ENCODE measurements at regions not wholly inside any gene's neighbourhood (a gene's known extent, or its start where the extent isn't known, plus 50 kb on each side); places are given as distances from the start of the nearest gene placed in this dataset.

DNA sequence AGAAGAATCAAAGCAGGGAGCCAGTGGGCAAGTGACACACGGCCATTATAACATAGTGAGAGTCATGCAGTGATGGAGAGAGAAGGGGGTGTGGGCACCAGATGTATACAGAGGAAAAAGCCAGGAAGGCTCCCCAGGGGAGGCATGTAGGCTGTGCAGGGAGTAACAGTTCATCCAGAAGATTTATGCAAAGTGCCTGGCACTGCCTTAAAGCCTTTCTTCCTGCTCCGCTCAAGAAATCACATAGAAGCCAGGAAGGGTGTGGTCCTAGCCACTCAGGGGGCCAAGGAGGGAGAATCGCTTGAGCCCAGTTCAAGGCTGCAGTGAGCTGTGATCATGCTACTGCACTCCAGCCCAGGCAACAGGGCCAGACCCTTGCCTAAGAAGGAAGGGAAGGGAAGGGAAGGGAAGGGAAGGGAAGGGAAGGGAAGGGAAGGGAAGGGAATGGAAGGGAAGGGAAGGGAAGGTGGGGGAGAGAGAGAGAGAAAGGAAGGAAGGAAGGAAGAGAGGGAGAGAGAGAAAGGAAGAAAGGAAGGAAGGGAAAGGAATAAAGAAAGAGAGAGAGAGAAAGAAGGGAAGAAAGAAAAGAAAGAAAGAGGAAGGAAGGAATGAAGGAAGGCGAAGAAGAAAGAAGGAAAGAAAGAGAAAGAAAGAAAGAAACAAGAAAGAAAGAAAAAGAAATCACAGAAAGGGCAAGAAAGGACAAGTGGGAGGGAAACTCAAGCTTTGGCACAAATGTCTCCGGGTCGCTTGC is 89.8 kb downstream of the LHX2 start:
- no peak for TF ChIP-seq FOXM1 (IDR thresholded peaks at IDR 0.05; ENCODE audit: borderline replicate concordance, low read depth)
- TF ChIP-seq YY1 (IDR thresholded peaks at IDR 0.05; ENCODE audit: low read depth): no peak
- no peak for TF ChIP-seq NFIC (IDR thresholded peaks at IDR 0.05)
- TF ChIP-seq CEBPB (IDR thresholded peaks at IDR 0.05): no peak

DNA sequence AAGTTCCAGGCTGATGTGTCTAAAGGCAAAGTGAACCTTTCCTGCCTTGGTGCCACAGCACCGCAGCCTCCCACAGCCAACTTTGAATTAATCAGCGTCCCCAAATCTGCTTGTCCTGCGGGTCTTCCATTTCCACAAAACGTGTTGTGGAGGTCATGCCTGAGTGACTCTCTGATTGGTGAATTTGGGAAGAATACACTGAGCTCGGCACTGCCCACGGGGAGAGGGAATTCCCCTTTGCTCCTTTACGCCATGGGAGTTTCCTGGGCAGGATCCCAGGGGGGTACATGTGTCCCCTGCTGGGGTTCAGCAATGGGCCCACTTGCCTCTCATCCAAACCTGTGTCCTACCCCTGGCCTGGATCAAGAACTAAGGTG is 90.4 kb downstream of the LHX2 start:
- no peak for TF ChIP-seq RAD21 (IDR thresholded peaks at IDR 0.05; ENCODE audit: low read depth)
- TF ChIP-seq EGR1 (IDR thresholded peaks at IDR 0.05): no peak
- TF ChIP-seq, protein P1, sequence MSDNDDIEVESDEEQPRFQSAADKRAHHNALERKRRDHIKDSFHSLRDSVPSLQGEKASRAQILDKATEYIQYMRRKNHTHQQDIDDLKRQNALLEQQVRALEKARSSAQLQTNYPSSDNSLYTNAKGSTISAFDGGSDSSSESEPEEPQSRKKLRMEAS (IDR thresholded peaks at IDR 0.05): no peak
- no peak for TF ChIP-seq TAF1 (IDR thresholded peaks at IDR 0.05; ENCODE audit: low read depth)
- TF ChIP-seq NFIC (IDR thresholded peaks at IDR 0.05): no peak
- no peak for TF ChIP-seq CREB1 (IDR thresholded peaks at IDR 0.05; ENCODE audit: low read depth)

DNA sequence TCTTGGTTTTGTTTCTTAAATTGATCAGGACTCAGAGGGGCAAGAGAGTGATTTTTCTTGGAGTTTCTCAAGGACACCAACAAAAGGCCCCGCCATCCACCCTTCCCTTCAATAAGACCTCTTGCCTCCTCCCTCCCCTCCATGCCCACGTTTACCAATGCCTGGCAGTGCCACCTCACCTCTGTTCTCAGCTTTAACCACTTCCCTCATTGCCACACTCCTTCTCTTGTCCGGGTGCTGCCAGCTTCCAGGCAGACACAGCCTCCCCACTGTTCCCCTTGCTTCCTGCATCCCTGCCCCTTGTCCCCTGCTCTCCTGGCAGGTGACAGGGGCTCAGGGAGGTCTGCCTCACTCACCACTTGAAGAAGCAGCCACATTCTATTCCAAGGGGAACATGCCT is 90.8 kb downstream of the LHX2 start:
- TF ChIP-seq, protein P2, sequence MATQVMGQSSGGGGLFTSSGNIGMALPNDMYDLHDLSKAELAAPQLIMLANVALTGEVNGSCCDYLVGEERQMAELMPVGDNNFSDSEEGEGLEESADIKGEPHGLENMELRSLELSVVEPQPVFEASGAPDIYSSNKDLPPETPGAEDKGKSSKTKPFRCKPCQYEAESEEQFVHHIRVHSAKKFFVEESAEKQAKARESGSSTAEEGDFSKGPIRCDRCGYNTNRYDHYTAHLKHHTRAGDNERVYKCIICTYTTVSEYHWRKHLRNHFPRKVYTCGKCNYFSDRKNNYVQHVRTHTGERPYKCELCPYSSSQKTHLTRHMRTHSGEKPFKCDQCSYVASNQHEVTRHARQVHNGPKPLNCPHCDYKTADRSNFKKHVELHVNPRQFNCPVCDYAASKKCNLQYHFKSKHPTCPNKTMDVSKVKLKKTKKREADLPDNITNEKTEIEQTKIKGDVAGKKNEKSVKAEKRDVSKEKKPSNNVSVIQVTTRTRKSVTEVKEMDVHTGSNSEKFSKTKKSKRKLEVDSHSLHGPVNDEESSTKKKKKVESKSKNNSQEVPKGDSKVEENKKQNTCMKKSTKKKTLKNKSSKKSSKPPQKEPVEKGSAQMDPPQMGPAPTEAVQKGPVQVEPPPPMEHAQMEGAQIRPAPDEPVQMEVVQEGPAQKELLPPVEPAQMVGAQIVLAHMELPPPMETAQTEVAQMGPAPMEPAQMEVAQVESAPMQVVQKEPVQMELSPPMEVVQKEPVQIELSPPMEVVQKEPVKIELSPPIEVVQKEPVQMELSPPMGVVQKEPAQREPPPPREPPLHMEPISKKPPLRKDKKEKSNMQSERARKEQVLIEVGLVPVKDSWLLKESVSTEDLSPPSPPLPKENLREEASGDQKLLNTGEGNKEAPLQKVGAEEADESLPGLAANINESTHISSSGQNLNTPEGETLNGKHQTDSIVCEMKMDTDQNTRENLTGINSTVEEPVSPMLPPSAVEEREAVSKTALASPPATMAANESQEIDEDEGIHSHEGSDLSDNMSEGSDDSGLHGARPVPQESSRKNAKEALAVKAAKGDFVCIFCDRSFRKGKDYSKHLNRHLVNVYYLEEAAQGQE (IDR thresholded peaks at IDR 0.05; ENCODE audit: low read depth): no peak
- TF ChIP-seq ZBTB7A (IDR thresholded peaks at IDR 0.05; ENCODE audit: low read depth) (no peak), NFIC (IDR thresholded peaks at IDR 0.05) (no peak), CEBPB (IDR thresholded peaks at IDR 0.05) (no peak), EGR1 (IDR thresholded peaks at IDR 0.05) (no peak), YY1 (IDR thresholded peaks at IDR 0.05; ENCODE audit: low read depth) (no peak), TAF1 (IDR thresholded peaks at IDR 0.05; ENCODE audit: low read depth) (no peak), TCF12 (IDR thresholded peaks at IDR 0.05; ENCODE audit: low read depth) (no peak), EP300 (IDR thresholded peaks at IDR 0.05; ENCODE audit: borderline replicate concordance) (no peak), FOXM1 (IDR thresholded peaks at IDR 0.05; ENCODE audit: borderline replicate concordance, low read depth) (no peak), TEAD4 (IDR thresholded peaks at IDR 0.05) (no peak), CREB1 (IDR thresholded peaks at IDR 0.05; ENCODE audit: low read depth) (no peak), RAD21 (IDR thresholded peaks at IDR 0.05; ENCODE audit: low read depth) (no peak)
- TF ChIP-seq, protein P1 (IDR thresholded peaks at IDR 0.05): no peak
- TF ChIP-seq, protein P3, sequence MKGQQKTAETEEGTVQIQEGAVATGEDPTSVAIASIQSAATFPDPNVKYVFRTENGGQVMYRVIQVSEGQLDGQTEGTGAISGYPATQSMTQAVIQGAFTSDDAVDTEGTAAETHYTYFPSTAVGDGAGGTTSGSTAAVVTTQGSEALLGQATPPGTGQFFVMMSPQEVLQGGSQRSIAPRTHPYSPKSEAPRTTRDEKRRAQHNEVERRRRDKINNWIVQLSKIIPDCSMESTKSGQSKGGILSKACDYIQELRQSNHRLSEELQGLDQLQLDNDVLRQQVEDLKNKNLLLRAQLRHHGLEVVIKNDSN (IDR thresholded peaks at IDR 0.05): no peak

DNA sequence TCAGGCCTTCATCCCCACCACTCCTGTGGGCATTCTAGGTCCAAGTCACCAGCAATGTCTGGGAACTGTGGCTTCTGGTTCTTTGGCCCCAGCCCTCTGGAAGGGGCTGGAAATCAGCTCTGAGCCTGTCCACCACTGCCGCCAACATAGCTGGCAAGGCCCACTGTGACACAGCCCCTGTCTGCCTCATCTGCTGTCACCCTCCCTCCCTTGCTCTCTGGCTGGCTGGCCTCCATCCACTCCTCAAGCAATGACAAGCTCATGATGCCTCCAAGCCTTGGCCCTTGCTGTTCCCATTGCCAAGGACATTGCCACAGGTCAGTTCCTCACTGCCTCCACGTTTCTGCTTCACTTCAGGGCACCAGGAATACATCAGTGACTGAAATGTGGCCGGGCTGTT is 93.7 kb downstream of the LHX2 start:
- TF ChIP-seq, protein P2 (IDR thresholded peaks at IDR 0.05; ENCODE audit: low read depth): no peak
- TF ChIP-seq EP300 (IDR thresholded peaks at IDR 0.05; ENCODE audit: borderline replicate concordance) (no peak), NFIC (IDR thresholded peaks at IDR 0.05) (no peak), FOXM1 (IDR thresholded peaks at IDR 0.05; ENCODE audit: borderline replicate concordance, low read depth) (no peak), TCF12 (IDR thresholded peaks at IDR 0.05; ENCODE audit: low read depth) (no peak)

DNA sequence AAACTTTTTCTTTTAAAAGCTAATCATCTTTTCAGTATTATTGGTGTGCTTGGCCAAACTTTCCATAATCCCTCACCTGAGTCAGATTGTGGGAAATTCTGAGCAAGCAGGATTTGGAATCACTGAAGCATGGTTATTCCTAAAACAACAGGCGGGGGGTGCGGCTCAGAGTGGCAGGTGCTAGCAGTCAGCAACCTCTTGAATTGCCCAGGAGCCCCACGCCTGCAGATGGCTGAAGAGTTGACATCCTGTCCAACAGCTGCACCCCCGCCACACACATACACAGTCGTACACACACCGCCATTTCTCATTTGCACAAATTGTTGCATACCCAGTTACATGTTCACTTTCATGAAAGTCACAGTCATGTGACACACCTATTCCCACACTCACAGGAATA is 96.6 kb downstream of the LHX2 start:
- TF ChIP-seq, protein P2 (IDR thresholded peaks at IDR 0.05; ENCODE audit: low read depth): 0 out of 2 replicates have a peak, but pooled peaks have one; percentile 6
- no peak for TF ChIP-seq EP300 (IDR thresholded peaks at IDR 0.05; ENCODE audit: borderline replicate concordance)
